SJCRH30 (cell line): ENCODE measurements at regions not wholly inside any gene's neighbourhood (a gene's known extent, or its start where the extent isn't known, plus 50 kb on each side); places are given as distances from the start of the nearest gene placed in this dataset.
"Not testable (repeated sequence)": the region's sequence is repeated elsewhere in the genome, so short reads cannot be mapped to it uniquely, and the experiment has no call there.

ENCODE experiments used
- DNase-seq, 2 experiments: peaks; one replicate each; pipeline ENCODE4 v3.0.0-alpha.2; 2015 to 2020
- H3K27ac ChIP-seq: fragments of 250-450 bp; sonication (Bioruptor Pico); 2 replicates; pipeline ENCODE4 v1.5.1; 2020; ENCODE audit warnings: mild to moderate bottlenecking, moderate library complexity
- H3K27me3 ChIP-seq: fragments of 250-450 bp; sonication (Bioruptor Pico); 2 replicates; pipeline ENCODE4 v1.5.1; 2020; ENCODE audit warnings: mild to moderate bottlenecking, moderate library complexity
- H3K36me3 ChIP-seq: fragments of 250-450 bp; sonication (Bioruptor Pico); 2 replicates; pipeline ENCODE4 v1.5.1; 2020; ENCODE audit warnings: mild to moderate bottlenecking, moderate library complexity
- H3K4me1 ChIP-seq: fragments of 250-450 bp; sonication (Bioruptor Pico); 2 replicates; pipeline ENCODE4 v1.5.1; 2020; ENCODE audit warnings: mild to moderate bottlenecking, moderate library complexity
- H3K4me3 ChIP-seq: fragments of 250-450 bp; sonication (Bioruptor Pico); 2 replicates; pipeline ENCODE4 v1.5.1; 2020; ENCODE audit warnings: mild to moderate bottlenecking, moderate library complexity
- H3K9me3 ChIP-seq: fragments of 250-450 bp; sonication (Bioruptor Pico); replicated peaks from 2 replicates; pipeline ENCODE4 v1.5.1; 2020; ENCODE audit warnings: mild to moderate bottlenecking, moderate library complexity

DNA sequence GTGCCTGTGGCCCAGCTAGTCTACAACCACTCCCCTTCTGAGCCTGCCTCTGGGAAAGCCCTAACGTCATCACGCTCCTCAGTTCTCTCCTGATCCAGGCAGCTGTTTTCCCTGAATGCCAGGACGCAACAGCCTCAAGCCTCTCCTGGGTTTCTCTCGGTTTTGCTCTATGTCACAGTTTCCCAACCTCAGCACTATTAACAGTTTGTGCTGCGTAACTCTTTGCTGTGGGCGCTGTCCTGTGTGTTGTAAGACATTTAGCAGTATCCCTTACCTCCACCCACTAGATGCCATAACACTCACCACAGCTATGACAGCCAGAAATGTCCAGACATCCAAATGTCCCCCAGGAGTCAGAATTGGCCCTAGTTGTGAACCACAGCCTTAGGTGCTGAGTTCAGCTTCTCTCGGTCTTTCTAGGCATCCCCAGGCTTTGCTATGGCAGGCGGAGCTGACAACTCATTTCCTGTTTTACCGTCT is 226.3 kb upstream of the NPVF start:
- Histone ChIP-seq H3K36me3 (no peaks in the 10 kb centered on the region), H3K4me1 (peaks cover 6% of the 10 kb centered on the region; the same call in 1 of the 2 replicates), H3K4me3 (peak overlapping the region; percentile 36), H3K27me3 (no peaks in the 10 kb centered on the region), H3K9me3 (no peaks in the 10 kb centered on the region), H3K27ac (no peak overlapping the region; the same call in 1 of the 2 replicates)
- peak; percentile 69 to 84 for DNase-seq

DNA sequence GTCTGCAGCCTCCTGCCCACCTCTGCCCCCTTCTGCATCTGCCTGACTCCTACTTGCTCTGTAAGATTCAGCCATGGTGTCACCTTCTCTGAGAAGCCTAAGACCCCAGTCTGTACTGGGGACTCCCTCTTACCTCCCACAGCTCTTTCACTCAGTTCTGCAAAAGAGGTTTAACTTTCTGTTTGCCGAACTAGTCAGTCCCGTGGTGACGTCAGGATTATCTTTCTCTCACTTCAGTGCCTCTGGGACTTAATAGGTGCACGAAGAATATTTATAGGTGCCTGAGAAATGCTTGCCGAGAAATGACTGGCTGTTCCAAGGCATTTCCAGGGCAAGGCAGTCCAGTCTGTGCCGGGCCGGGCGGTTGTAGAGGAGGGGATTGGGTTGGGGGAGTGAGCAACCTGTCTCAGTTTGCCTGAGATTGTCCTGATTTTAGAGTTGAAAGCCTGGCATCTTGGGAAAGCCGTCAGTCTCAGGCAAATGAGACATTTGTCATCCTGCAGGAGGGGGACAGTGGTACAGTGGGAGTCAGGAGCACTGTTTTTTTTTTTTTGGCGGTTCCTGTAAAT is 227.5 kb upstream of the NPVF start:
- peaks cover 6% of the 10 kb centered on the region; the same call in 1 of the 2 replicates for H3K4me1 ChIP-seq
- no peaks in the 10 kb centered on the region for H3K36me3 ChIP-seq
- no peaks in the 10 kb centered on the region for H3K9me3 ChIP-seq
- H3K4me3 ChIP-seq = no peak overlapping the region
- no peaks in the 10 kb centered on the region for H3K27me3 ChIP-seq
- DNase-seq = no peak
- no peak overlapping the region for H3K27ac ChIP-seq

DNA sequence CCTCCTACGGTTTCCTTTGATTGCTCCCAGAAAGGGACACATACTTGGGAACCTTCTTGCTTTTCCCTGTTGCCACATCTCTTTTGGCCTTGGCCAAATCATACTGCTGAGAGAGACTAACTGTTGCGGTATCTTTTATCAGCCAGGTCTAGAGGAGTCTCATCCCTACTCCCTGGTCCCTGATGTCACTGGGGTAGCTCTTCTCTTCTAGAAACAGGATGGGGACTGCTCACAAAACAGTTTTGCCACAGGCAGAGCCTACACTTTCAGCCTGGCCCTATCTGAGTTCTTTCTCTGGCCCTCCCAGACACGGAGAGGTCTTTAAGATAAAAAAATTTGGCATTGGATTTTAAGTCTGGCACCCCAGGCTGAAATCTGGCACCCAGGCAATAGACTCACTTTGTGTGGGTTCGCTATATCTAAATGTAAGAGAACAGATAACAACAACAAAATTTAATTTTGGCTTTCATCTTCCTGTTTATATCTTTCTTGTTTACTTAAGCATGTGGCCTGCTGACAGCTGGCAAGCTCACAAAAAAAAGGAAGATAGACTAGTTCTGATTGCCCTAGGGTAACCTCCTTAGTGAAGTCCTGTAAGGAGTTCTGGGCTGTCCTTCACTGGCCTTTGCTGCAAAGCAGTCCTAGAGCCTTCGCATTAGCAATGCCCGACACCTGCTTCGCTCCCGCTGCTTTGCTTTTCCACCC is 228.3 kb upstream of the NPVF start:
- H3K4me3 ChIP-seq = no peak overlapping the region
- H3K27me3 ChIP-seq = no peaks in the 10 kb centered on the region
- no peaks in the 10 kb centered on the region for H3K9me3 ChIP-seq
- peak in 1 of 2 experiments; percentile 26 for DNase-seq
- H3K36me3 ChIP-seq = no peaks in the 10 kb centered on the region
- peaks cover 6% of the 10 kb centered on the region; the same call in 1 of the 2 replicates for H3K4me1 ChIP-seq
- no peak overlapping the region for H3K27ac ChIP-seq

DNA sequence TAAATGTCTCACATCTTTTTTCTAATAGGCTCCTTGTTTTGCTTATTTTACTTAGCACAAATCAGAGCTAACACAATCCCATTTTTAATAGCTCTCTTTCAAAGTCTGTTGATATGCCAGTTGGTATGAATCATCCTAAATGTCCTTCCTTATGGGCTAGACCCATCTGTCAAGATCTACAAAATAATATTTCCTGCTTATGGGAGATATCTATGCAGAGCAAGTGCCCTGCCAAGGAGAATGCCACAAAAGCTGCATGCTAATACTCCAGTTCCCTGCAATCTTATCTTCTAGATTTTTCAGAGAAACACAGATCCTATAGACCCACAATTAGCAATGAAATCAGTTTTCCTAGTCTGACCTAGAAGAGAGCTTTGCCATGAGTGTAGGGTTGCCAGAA is 230.8 kb upstream of the NPVF start:
- H3K4me3 ChIP-seq = no peak overlapping the region
- peaks cover 3% of the 10 kb centered on the region; the same call in 1 of the 2 replicates for H3K4me1 ChIP-seq
- H3K27me3 ChIP-seq = no peaks in the 10 kb centered on the region
- H3K36me3 ChIP-seq = no peaks in the 10 kb centered on the region
- no peak for DNase-seq
- no peak overlapping the region for H3K27ac ChIP-seq
- no peaks in the 10 kb centered on the region for H3K9me3 ChIP-seq

DNA sequence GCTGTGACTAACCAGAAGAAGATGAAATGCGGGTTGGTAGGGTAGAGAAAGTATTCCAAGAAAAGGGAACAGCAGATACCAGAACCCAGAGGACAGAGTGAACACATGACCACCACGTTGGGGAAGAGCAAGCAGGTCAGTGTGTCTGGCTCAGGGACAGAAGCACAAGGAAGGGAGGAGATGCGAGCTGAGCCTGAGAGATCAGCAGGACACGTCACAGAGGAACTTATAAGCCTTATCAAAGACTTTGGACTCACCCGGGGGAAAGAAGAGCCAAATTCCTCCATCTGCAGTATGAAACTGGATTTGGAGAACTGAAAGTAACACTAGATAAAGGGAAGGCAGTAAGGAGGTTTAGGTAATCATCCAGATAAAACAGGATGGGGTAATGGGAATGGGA is 232.1 kb upstream of the NPVF start:
- no peaks in the 10 kb centered on the region for H3K9me3 ChIP-seq
- H3K36me3 ChIP-seq = no peaks in the 10 kb centered on the region
- H3K27me3 ChIP-seq = no peaks in the 10 kb centered on the region
- no peaks in the 10 kb centered on the region for H3K4me1 ChIP-seq
- no peak overlapping the region for H3K27ac ChIP-seq
- no peak for DNase-seq
- no peak overlapping the region for H3K4me3 ChIP-seq

DNA sequence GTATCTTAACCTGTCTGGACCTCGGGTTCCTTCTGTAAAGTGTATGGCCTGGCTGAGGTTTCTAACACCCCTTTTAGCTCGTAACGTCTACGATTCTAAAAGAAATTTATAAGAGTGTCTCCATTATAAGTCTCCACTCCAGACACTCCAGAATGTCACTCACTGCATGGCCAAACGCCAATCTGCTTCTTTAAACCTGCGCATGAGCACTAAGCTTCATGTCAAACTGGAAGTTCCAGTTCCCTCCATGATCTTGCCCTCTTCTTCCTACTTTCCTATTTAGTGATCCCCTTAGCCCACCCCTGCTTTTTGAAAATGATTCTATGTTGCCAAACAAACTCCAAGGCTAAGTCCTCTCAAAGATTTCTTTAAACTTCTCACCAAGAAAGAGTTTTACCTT is 241.4 kb upstream of the NPVF start:
- Histone ChIP-seq H3K9me3 (no peaks in the 10 kb centered on the region), H3K4me3 (no peak overlapping the region), H3K36me3 (no peaks in the 10 kb centered on the region), H3K27me3 (peaks cover 12% of the 10 kb centered on the region; the same call in 1 of the 2 replicates), H3K4me1 (no peaks in the 10 kb centered on the region), H3K27ac (no peak overlapping the region)
- no peak for DNase-seq

DNA sequence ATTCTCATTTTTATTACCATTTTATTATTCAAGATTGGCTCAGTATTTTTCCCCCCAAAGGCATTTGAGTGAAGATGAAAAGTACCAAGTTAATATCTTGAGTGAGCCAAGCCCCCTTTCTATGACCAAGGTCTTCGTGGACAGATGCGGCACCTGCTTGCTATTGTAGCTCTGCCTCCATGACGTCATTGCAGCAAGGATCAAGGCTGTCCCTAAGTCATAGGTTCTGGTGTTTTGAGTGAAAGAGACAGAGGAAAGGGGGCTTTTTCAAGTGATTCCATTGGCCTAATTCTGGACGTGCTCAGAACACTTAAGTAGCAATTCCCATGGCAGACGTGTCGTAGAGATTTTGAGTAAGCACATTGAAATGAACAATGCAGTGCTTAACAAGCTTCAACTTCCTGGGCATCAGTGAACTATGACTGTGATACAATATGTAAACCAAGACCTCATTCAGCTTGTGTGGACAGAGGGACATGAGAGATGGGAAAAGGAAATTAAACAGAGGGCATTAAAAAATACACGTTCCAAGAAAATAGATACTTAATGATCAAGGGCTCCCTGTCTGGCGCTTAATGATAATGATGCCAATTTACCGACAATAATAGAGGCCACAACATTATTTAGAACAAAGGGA is 248.7 kb upstream of the NPVF start:
- H3K9me3 ChIP-seq = no peaks in the 10 kb centered on the region
- H3K4me3 ChIP-seq = no peak overlapping the region
- no peak for DNase-seq
- H3K36me3 ChIP-seq = no peaks in the 10 kb centered on the region
- peaks cover 7% of the 10 kb centered on the region; the same call in 1 of the 2 replicates for H3K27me3 ChIP-seq
- H3K27ac ChIP-seq = no peak overlapping the region
- no peaks in the 10 kb centered on the region for H3K4me1 ChIP-seq

DNA sequence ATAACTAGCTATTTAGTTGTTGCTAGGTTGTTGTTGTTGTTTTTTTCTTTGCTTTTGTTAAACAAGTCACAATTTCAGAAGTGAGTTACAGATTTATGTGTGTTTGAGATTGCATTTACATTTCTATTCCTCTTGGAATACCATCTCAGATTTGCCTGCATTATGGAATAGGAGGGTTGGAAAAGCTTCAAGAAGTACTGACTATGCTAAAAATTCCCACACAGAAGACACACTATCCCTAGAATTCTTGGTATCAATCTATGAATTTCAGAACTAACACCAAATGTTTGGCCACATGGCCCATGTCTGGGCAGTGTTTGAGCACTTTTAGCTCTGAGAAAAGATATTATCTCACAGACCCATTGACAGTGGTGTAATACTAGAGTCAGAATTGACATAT is 249.9 kb upstream of the NPVF start:
- not testable (repeated sequence) for DNase-seq, H3K4me3 ChIP-seq, H3K9me3 ChIP-seq, H3K27me3 ChIP-seq, H3K4me1 ChIP-seq, H3K36me3 ChIP-seq, H3K27ac ChIP-seq

DNA sequence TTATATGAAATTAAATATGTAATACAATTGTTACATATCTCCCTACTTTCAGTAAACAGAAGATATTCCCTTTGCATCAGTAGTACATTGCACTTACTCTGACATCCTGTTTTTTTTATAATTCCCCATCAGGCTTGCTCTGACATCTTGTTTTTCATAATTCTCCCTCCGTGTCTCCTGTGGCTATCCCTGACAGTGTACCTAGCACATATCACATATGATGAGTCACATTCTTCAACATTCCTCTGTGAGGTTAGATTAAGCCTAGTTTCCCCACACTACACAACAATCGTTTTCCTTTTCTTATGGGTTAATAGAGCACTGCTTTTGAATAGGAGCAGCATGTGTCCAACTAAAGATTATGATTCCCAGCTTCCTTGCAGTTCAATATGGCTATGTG is 250.6 kb upstream of the NPVF start:
- H3K9me3 ChIP-seq = no peaks in the 10 kb centered on the region
- no peaks in the 10 kb centered on the region for H3K36me3 ChIP-seq
- H3K4me3 ChIP-seq = no peak overlapping the region
- no peak for DNase-seq
- H3K27ac ChIP-seq = no peak overlapping the region
- H3K27me3 ChIP-seq = peaks cover 7% of the 10 kb centered on the region; the same call in 1 of the 2 replicates
- no peaks in the 10 kb centered on the region for H3K4me1 ChIP-seq

DNA sequence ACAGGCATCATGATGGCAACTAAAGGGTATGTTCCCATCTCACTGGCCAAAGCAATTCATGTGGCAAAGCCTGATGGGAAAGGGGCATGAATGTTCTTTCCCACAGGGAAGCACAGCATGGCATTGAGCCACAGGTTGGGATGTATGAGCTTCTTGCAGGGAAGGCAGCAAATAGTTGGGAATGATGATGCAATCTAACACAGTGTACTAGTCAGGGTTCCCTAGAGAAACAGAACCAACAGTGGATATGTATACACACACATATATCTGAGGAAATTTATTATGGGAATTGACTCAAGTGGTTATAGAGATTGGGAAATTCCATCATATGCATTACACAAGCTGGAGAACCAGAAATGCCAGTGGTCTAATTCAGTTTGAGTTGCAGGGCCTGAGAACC is 253.6 kb upstream of the NPVF start:
- no peak for DNase-seq
- Histone ChIP-seq H3K9me3 (no peaks in the 10 kb centered on the region), H3K27me3 (peaks cover 11% of the 10 kb centered on the region), H3K4me1 (no peaks in the 10 kb centered on the region), H3K27ac (no peak overlapping the region), H3K36me3 (no peaks in the 10 kb centered on the region), H3K4me3 (no peak overlapping the region)

DNA sequence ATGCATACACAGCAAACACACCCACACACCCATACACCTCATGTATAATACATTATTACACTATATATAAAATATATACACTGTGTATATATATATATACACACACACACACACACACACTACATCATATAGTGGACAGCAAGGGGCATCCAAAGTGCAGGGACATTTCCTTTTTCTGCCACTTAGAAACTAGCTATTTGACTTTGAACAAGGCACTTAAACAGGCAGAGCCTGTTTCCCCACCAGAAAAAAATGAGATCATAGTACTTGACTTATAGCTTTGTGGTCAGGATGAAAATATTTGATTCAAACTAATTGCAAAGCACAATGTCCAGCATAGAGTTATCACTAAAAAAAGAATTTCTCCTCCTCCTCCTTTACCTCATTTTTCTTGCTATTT is 254.3 kb upstream of the NPVF start:
- no peaks in the 10 kb centered on the region for H3K4me1 ChIP-seq
- no peak overlapping the region for H3K27ac ChIP-seq

DNA sequence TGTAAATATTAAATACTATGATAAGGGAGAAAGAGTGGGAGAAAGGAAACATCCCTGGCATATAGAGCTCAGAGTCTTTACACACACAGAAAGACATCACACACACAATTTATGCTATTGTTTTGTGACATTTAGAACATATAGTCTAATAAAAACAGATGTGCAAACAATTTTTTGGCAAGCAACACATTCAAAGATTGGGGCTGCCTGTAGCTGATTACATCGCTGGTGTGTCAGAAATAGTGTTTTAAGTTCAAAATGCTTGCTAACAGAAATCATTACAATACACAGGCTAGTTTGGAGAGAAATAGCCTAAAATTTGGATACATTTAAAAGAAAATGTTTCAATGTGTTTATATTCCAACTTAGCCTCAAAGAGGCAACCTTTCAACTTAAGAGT is 256.7 kb upstream of the NPVF start:
- Histone ChIP-seq H3K36me3 (no peaks in the 10 kb centered on the region), H3K9me3 (no peaks in the 10 kb centered on the region), H3K27me3 (peaks cover 8% of the 10 kb centered on the region; the same call in 1 of the 2 replicates), H3K4me1 (no peaks in the 10 kb centered on the region), H3K4me3 (no peak overlapping the region), H3K27ac (no peak overlapping the region)
- no peak for DNase-seq

More for the DNA sequence above, 254.3 kb upstream of the NPVF start:
- no peak for DNase-seq
- Histone ChIP-seq H3K36me3 (no peaks in the 10 kb centered on the region), H3K4me3 (no peak overlapping the region), H3K9me3 (no peaks in the 10 kb centered on the region), H3K27me3 (peaks cover 11% of the 10 kb centered on the region)

DNA sequence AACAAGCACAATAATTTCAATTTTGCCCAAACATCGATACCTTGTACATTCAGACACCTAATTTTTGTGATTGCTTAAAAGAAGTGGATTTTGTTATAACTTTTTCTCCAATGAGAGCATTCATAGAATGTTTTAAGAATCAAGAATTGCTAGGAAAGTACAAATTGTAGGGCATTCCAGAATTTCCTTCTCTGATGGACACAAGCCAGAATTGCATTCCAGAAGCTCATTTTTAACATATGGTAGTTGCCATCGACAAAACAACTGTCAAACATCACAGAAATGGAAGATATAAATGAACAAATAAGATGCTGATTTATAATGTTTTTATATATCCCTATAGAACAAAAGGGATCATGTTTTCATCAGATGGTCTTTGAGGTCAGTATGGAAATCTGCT is 258.4 kb upstream of the NPVF start:
- no peak overlapping the region for H3K4me3 ChIP-seq
- no peak for DNase-seq

DNA sequence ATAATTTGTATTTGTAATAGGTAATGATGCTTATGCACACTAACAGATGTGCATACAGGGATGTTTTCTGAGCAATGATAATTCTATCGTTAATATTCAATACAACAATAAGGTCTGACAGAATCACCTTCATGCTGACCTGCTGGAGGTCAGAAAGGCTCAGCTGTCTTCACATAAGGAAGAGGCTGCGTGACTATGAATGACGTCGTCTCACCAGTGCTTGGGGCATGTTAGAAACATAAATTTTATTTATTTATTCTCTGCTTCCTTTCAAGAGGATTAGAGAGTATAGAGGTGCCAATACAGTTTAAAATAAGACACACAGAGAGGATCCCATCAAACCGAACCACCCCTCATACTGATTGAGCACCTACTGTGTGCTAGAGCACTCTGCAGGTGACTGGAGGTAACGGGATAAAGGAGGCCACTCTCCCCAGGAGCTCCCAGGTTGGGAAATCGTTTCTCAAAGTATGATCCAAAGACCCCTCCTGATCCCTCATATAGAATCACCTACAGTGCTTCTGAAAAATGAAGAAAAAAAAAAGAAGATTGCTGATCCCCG is 265.6 kb upstream of the NPVF start:
- Histone ChIP-seq H3K4me1 (peaks cover 3% of the 10 kb centered on the region; the same call in 1 of the 2 replicates), H3K4me3 (no peak overlapping the region)

More for the DNA sequence above, 258.4 kb upstream of the NPVF start:
- Histone ChIP-seq H3K36me3 (no peaks in the 10 kb centered on the region), H3K27me3 (peaks cover 8% of the 10 kb centered on the region; the same call in 1 of the 2 replicates), H3K27ac (no peak overlapping the region), H3K9me3 (no peaks in the 10 kb centered on the region), H3K4me1 (no peaks in the 10 kb centered on the region)

DNA sequence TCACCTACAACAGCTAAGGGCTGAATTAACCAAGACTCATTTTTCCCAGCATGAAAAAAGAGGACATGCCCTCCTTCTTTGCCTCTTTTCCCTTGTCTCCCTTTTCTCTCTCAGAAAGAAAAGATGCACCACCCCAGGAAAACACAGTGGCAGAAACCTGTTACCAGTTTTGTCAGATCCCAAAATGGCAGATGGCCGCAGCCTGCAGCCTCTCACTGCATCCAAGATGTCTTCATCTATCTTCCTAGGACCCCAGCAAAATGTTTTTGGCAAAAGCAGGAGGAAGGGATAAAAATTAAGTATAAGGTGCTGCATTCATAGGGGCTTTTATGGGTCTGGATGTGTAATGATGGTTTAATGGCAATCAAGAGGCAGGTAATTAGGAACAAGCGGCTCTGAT is 266.6 kb upstream of the NPVF start:
- DNase-seq = no peak
- Histone ChIP-seq H3K4me3 (no peak overlapping the region), H3K36me3 (no peaks in the 10 kb centered on the region), H3K4me1 (peaks cover 3% of the 10 kb centered on the region; the same call in 1 of the 2 replicates), H3K27me3 (no peaks in the 10 kb centered on the region), H3K9me3 (no peaks in the 10 kb centered on the region), H3K27ac (no peak overlapping the region; the same call in 1 of the 2 replicates)

More for the DNA sequence above, 265.6 kb upstream of the NPVF start:
- DNase-seq = no peak
- Histone ChIP-seq H3K9me3 (no peaks in the 10 kb centered on the region), H3K27me3 (no peaks in the 10 kb centered on the region), H3K36me3 (no peaks in the 10 kb centered on the region), H3K27ac (no peak overlapping the region)
